Adrenal gland (tissue), 9 donors: ENCODE measurements at regions not wholly inside any gene's neighbourhood (a gene's known extent, or its start where the extent isn't known, plus 50 kb on each side); places are given as distances from the start of the nearest gene placed in this dataset.

Source experiments
- DNase-seq, 7 donors: peaks; one replicate each; pipeline ENCODE4 v3.0.0-alpha.2; 2019 to 2020
- H3K27ac ChIP-seq, 5 donors: fragments of 200-600 bp; sonication (generic) in 4 of 5; 1 replicate in 3 of 5; 2 replicates in 2 of 5; pipeline versions ENCODE4 v1.5.1 to v1.8.0; 2016 to 2020; ENCODE audit warnings: mild to moderate bottlenecking in 1 of 5
- H3K27me3 ChIP-seq: fragments of 200-600 bp; 2 replicates; pipeline ENCODE4 v1.8.0; 2021
- H3K36me3 ChIP-seq, 2 donors: fragments of 200-600 bp; replicated peaks in 1 of 2; 1 replicate in 1 of 2; 2 replicates in 1 of 2; pipeline versions ENCODE4 v1.5.1 to v1.8.0; 2018 to 2022
- H3K4me1 ChIP-seq, 2 donors: fragments of 200-600 bp; replicated peaks in 1 of 2; 1 replicate in 1 of 2; 2 replicates in 1 of 2; pipeline versions ENCODE4 v1.5.1 to v1.8.0; 2018 to 2021
- H3K4me3 ChIP-seq, 4 donors: fragments of 200-600 bp; sonication (generic) in 3 of 4; one replicate each; pipeline ENCODE4 v1.5.1; 2016 to 2018
- H3K9me3 ChIP-seq, 3 donors: fragments of 200-600 bp; sonication (generic) in 1 of 3; replicated peaks in 1 of 3; 1 replicate in 2 of 3; 2 replicates in 1 of 3; pipeline versions ENCODE4 v1.5.1 to v1.8.0; 2016 to 2021
- CTCF ChIP-seq, 6 experiments: fragments of 450-650 bp in 4 of 6; fragments of 200-600 bp in 2 of 6; sonication (generic) in 1 of 6; IDR thresholded peaks; 1 replicate in 5 of 6; 2 replicates in 1 of 6; pipeline versions ENCODE4 v1.5.1 to v1.8.0; 2016 to 2021; ENCODE audit warnings: antibody characterized with exemption in 6 of 6, mild to moderate bottlenecking in 2 of 6, moderate library complexity in 1 of 6
- POLR2A ChIP-seq, 2 donors: fragments of 450-650 bp; IDR thresholded peaks; one replicate each; pipeline ENCODE4 v1.6.1; 2017; ENCODE audit warnings: antibody characterized with exemption in 2 of 2, mild to moderate bottlenecking in 2 of 2, moderate library complexity in 1 of 2
- WGBS, 4 donors: extraction: QIAGEN DNeasy Blood & Tissue Kit in 2 of 4; methylation state at CpG; one replicate each; pipeline versions ENCODE4 v1.1.5 to v1.1.7; 2013 to 2017; 5-methylcytosine and 5-hydroxymethylcytosine counted together
- intact Hi-C, 2 donors: fragments of 100-400 bp; cut with DNase I; formaldehyde crosslinking; loops; one replicate each; pipeline versions ENCODE4 v1.14.1 to v1.15.0; 2022 to 2023
- donor health status: healthy with polysubstance abuse.
- donor health status: Bipolar disorder and iron deficiency.
- donor health status: DM: yes; HTN: yes; CAD: no.
- donor health status: DM: no; HTN: no; CAD: no.
- donor health status: DM: no; HTN: no; CAD: no.

- H3K9me3 ChIP-seq = no peaks in the 10 kb centered on the region
- H3K27ac ChIP-seq = no peak overlapping the region
- no peaks in the 10 kb centered on the region for H3K36me3 ChIP-seq
- DNase-seq = no peak
- no peak overlapping the region for H3K4me3 ChIP-seq
- H3K27me3 ChIP-seq = no peaks in the 10 kb centered on the region
- TF ChIP-seq CTCF (IDR thresholded peaks at IDR 0.05) (no peak), POLR2A (IDR thresholded peaks at IDR 0.05) (no peak)
- 92 to 97% (median 95%) methylated on average over 2 of the region's 2 CpGs for WGBS, 4 donors
- peaks cover 3 to 4% of the 10 kb centered on the region in 2 donors for H3K4me1 ChIP-seq
- intact Hi-C loops = no loop called here
Measured at GRCh38 chr1:168830562-168830961, 101.6 kb upstream of the DPT start.

GRCh38 chr1:168832661-168833060 is 103.7 kb upstream of the DPT start:
- H3K27ac ChIP-seq = no peak overlapping the region
- peaks cover 3 to 4% of the 10 kb centered on the region in 2 donors for H3K4me1 ChIP-seq
- 91 to 98% (median 95%) methylated on average over 2 of the region's 2 CpGs for WGBS, 4 donors
- no peak for DNase-seq
- no peak overlapping the region for H3K4me3 ChIP-seq
- no peaks in the 10 kb centered on the region for H3K27me3 ChIP-seq
- TF ChIP-seq POLR2A (IDR thresholded peaks at IDR 0.05) = no peak
- intact Hi-C loops = no loop called here
- no peaks in the 10 kb centered on the region for H3K36me3 ChIP-seq
- H3K9me3 ChIP-seq = no peaks in the 10 kb centered on the region

- 50 to 84% (median 69%) methylated on average over 1 of the region's 1 CpG for WGBS, 4 donors
Measured at GRCh38 chr1:168833362-168833761, 104.4 kb upstream of the DPT start.

GRCh38 chr1:168833801-168834224 is 104.8 kb upstream of the DPT start:
- Histone ChIP-seq H3K4me3 (no peak overlapping the region), H3K9me3 (no peaks in the 10 kb centered on the region), H3K27ac (no peak overlapping the region), H3K27me3 (no peaks in the 10 kb centered on the region), H3K36me3 (no peaks in the 10 kb centered on the region), H3K4me1 (peaks cover 3 to 4% of the 10 kb centered on the region in 2 donors)
- 40 to 59% (median 50%) methylated on average over 3 to 4 of the region's 4 CpGs for WGBS, 4 donors
- intact Hi-C loops = no loop called here
- DNase-seq = peak in 2 of 7 donors; percentile 2 to 17
- TF ChIP-seq CTCF (IDR thresholded peaks at IDR 0.05) = no peak
- TF ChIP-seq POLR2A (IDR thresholded peaks at IDR 0.05) = no peak

More at GRCh38 chr1:168833362-168833761, 104.4 kb upstream of the DPT start:
- no peak overlapping the region for H3K4me3 ChIP-seq
- no peaks in the 10 kb centered on the region for H3K27me3 ChIP-seq
- no peaks in the 10 kb centered on the region for H3K9me3 ChIP-seq
- no peak for DNase-seq
- H3K4me1 ChIP-seq = peaks cover 3 to 4% of the 10 kb centered on the region in 2 donors
- no peaks in the 10 kb centered on the region for H3K36me3 ChIP-seq
- intact Hi-C loops = no loop called here
- no peak for TF ChIP-seq POLR2A (IDR thresholded peaks at IDR 0.05)
- TF ChIP-seq CTCF (IDR thresholded peaks at IDR 0.05) = no peak
- H3K27ac ChIP-seq = no peak overlapping the region

- Histone ChIP-seq H3K27me3 (no peaks in the 10 kb centered on the region), H3K9me3 (no peaks in the 10 kb centered on the region), H3K4me1 (peaks cover 3 to 4% of the 10 kb centered on the region in 2 donors), H3K36me3 (no peaks in the 10 kb centered on the region), H3K4me3 (no peak overlapping the region), H3K27ac (no peak overlapping the region)
- TF ChIP-seq POLR2A (IDR thresholded peaks at IDR 0.05) (no peak), CTCF (IDR thresholded peaks at IDR 0.05) (no peak)
- intact Hi-C loops = no loop called here
- no peak for DNase-seq
- 65 to 71% (median 69%) methylated on average over 2 of the region's 2 CpGs for WGBS, 4 donors
Measured at GRCh38 chr1:168834225-168834872, 105.3 kb upstream of the DPT start.
